Testis (tissue), 2 donors: ENCODE measurements at regions not wholly inside any gene's neighbourhood (a gene's known extent, or its start where the extent isn't known, plus 50 kb on each side); places are given as distances from the start of the nearest gene placed in this dataset.

Experiments used
- DNase-seq: peaks from one replicate; pipeline ENCODE4 v3.0.0-alpha.2; 2019
- H3K27ac ChIP-seq, 2 donors: fragments of 200-600 bp; sonication (generic); one replicate each; pipeline ENCODE4 v1.5.1; 2019
- H3K27me3 ChIP-seq: fragments of 200-600 bp; sonication (generic); one replicate; pipeline ENCODE4 v1.5.1; 2019
- H3K36me3 ChIP-seq: fragments of 200-600 bp; sonication (generic); one replicate; pipeline ENCODE4 v1.5.1; 2017; ENCODE audit warnings: low read depth; ENCODE audit errors: missing control alignments
- H3K4me1 ChIP-seq: fragments of 200-600 bp; sonication (generic); one replicate; pipeline ENCODE4 v1.5.1; 2019
- H3K4me3 ChIP-seq, 2 donors: fragments of 200-600 bp; sonication (generic); one replicate each; pipeline ENCODE4 v1.5.1; 2017 to 2019
- H3K9me3 ChIP-seq: fragments of 200-600 bp; sonication (generic); one replicate; pipeline ENCODE4 v1.5.1; 2017
- POLR2A ChIP-seq: fragments of 450-650 bp; IDR thresholded peaks from one replicate; pipeline ENCODE4 v1.6.1; 2017; ENCODE audit warnings: antibody characterized with exemption, mild to moderate bottlenecking, moderate library complexity
- WGBS, 2 donors: methylation state at CpG; one replicate each; pipeline ENCODE4 v1.1.5; 2018; 5-methylcytosine and 5-hydroxymethylcytosine counted together
- intact Hi-C: fragments of 100-400 bp; cut with DNase I; formaldehyde crosslinking; loops from one replicate; pipeline ENCODE4 v1.15.1; 2023; ENCODE audit warnings: low total_unique reads
- TF ChIP-seq, protein P1 (sequence below), 3 experiments: fragments of 450-650 bp in 2 of 3; fragments of 200-600 bp in 1 of 3; sonication (generic) in 1 of 3; IDR thresholded peaks; one replicate each; pipeline ENCODE4 v1.5.1; 2016 to 2019; ENCODE audit warnings: antibody characterized with exemption in 3 of 3, mild to moderate bottlenecking in 2 of 3, moderate library complexity in 1 of 3

- no peaks in the 10 kb centered on the region for H3K9me3 ChIP-seq
- intact Hi-C loops, result no loop called here
- no peaks in the 10 kb centered on the region for H3K27me3 ChIP-seq
- 93 to 94% methylated on average over 7 of the region's 7 CpGs for WGBS, 2 donors
- H3K36me3 ChIP-seq, result no peaks in the 10 kb centered on the region
- no peak for DNase-seq
- H3K4me3 ChIP-seq, result no peak overlapping the region
- H3K4me1 ChIP-seq, result no peaks in the 10 kb centered on the region
- no peak overlapping the region for H3K27ac ChIP-seq
- no peak for TF ChIP-seq POLR2A
- TF ChIP-seq, protein P1, sequence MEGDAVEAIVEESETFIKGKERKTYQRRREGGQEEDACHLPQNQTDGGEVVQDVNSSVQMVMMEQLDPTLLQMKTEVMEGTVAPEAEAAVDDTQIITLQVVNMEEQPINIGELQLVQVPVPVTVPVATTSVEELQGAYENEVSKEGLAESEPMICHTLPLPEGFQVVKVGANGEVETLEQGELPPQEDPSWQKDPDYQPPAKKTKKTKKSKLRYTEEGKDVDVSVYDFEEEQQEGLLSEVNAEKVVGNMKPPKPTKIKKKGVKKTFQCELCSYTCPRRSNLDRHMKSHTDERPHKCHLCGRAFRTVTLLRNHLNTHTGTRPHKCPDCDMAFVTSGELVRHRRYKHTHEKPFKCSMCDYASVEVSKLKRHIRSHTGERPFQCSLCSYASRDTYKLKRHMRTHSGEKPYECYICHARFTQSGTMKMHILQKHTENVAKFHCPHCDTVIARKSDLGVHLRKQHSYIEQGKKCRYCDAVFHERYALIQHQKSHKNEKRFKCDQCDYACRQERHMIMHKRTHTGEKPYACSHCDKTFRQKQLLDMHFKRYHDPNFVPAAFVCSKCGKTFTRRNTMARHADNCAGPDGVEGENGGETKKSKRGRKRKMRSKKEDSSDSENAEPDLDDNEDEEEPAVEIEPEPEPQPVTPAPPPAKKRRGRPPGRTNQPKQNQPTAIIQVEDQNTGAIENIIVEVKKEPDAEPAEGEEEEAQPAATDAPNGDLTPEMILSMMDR (IDR thresholded peaks at IDR 0.05), result no peak
Observed at GRCh38 chr3:197440717-197441303, 115.0 kb downstream of the BDH1 start.

GRCh38 chr3:197438906-197439305, 116.9 kb downstream of the BDH1 start:
- intact Hi-C loops, result no loop called here
- no peak overlapping the region for H3K4me3 ChIP-seq
- no peaks in the 10 kb centered on the region for H3K4me1 ChIP-seq
- H3K27ac ChIP-seq, result no peak overlapping the region
- no peak for DNase-seq
- H3K36me3 ChIP-seq, result no peaks in the 10 kb centered on the region
- 90 to 95% methylated on average over 3 of the region's 3 CpGs for WGBS, 2 donors
- TF ChIP-seq, protein P1 (IDR thresholded peaks at IDR 0.05), result no peak
- TF ChIP-seq POLR2A, result no peak
- no peaks in the 10 kb centered on the region for H3K27me3 ChIP-seq
- no peaks in the 10 kb centered on the region for H3K9me3 ChIP-seq

- Histone ChIP-seq H3K4me1 (peaks cover 18% of the 10 kb centered on the region), H3K9me3 (no peaks in the 10 kb centered on the region), H3K27me3 (no peaks in the 10 kb centered on the region), H3K27ac (no peak overlapping the region), H3K36me3 (no peaks in the 10 kb centered on the region), H3K4me3 (no peak overlapping the region)
- 87 to 97% methylated on average over 3 of the region's 3 CpGs for WGBS, 2 donors
- TF ChIP-seq, protein P1 (IDR thresholded peaks at IDR 0.05), result no peak
- no peak for TF ChIP-seq POLR2A
- no peak for DNase-seq
- intact Hi-C loops, result no loop called here
Observed at GRCh38 chr3:197435426-197435825, 120.3 kb downstream of the BDH1 start.

DNA sequence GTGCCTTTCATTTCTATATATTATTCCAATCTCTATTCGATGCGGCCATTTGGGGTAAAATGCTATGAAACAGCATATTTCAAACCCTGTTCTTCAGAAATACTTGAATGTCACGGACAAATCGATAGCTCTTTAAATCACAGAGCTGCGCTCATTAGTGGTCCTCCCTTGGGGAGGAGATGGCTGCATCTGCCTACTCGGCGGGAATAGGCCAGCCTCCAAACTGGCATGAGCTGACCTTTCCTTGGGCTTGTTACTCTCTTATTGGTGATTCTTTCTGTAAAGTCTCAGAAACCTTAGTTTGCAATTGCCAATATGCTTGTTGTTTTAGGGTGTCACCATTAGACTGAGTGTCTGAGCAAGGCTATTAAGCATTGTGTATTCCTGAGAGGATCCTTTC, 120.9 kb downstream of the BDH1 start:
- no peak overlapping the region for H3K4me3 ChIP-seq
- H3K4me1 ChIP-seq, result peaks cover 18% of the 10 kb centered on the region
- H3K27me3 ChIP-seq, result no peaks in the 10 kb centered on the region
- WGBS, 2 donors, result 88 to 89% methylated on average over 7 of the region's 7 CpGs
- no peak for DNase-seq
- no peak overlapping the region for H3K27ac ChIP-seq
- no peaks in the 10 kb centered on the region for H3K36me3 ChIP-seq
- intact Hi-C loops, result no loop called here
- TF ChIP-seq POLR2A, result no peak
- TF ChIP-seq, protein P1 (IDR thresholded peaks at IDR 0.05), result no peak
- H3K9me3 ChIP-seq, result no peaks in the 10 kb centered on the region

DNA sequence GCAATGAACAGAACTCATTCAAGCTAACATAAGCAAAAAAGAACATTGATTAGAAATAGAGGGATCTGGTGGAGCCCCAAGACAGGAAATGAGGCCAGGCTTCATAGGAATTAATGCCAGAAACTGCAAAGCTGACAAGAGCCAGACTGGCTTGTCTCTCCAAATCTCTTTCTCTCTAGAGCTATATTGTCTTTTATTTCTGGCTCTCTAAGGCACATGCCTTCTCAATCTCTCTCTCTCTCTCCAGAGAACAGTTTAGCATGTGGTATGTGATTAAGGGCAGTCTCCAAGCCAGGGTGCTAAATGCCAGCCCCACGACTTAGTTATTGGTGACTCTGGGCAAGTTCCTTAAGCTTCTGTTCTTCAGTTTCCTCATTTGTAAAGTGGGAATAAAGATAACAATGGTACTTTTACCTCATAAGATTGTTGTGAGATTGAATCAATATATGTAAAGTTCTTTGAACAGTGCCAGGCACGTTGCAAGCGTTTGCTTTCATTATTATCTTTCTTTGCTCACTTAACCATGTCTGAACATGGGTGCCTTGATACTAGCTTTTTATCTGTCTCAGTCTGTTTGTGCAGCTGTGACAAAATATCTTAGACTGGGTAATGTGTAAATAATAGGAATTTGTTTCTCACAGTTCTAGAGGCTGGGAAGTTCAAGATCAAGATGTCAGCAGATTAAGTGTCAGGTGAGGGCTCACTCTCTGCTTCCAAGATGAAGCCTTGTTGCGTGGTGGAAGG, 123.2 kb downstream of the BDH1 start:
- H3K4me3 ChIP-seq, result no peak overlapping the region
- no peak for TF ChIP-seq POLR2A
- TF ChIP-seq, protein P1 (IDR thresholded peaks at IDR 0.05), result no peak
- H3K36me3 ChIP-seq, result no peaks in the 10 kb centered on the region
- H3K9me3 ChIP-seq, result no peaks in the 10 kb centered on the region
- WGBS, 2 donors, result 60 to 61% methylated on average over 4 of the region's 4 CpGs
- intact Hi-C loops, result no loop called here
- H3K4me1 ChIP-seq, result peaks cover 28% of the 10 kb centered on the region
- peak overlapping the region in 1 of 2 donors; percentile 4 for H3K27ac ChIP-seq
- no peak for DNase-seq
- no peaks in the 10 kb centered on the region for H3K27me3 ChIP-seq
